Nephron (organoid): ENCODE measurements at regions not wholly inside any gene's neighbourhood (a gene's known extent, or its start where the extent isn't known, plus 50 kb on each side); places are given as distances from the start of the nearest gene placed in this dataset.

Source experiments
- H3K27ac Mint-ChIP-seq, 3 experiments: 2 replicates each; pipeline ENCODE4 v1.8.0; 2020; ENCODE audit warnings: mixed read lengths in 3 of 3, mild to moderate bottlenecking in 2 of 3, moderate library complexity in 1 of 3
- H3K27me3 Mint-ChIP-seq: 2 replicates; pipeline ENCODE4 v1.8.0; 2021; ENCODE audit warnings: low read depth, mild to moderate bottlenecking, moderate library complexity, mixed read lengths
- H3K36me3 Mint-ChIP-seq: 2 replicates; pipeline ENCODE4 v1.8.0; 2020; ENCODE audit warnings: low read depth, mixed read lengths
- H3K4me1 Mint-ChIP-seq: 2 replicates; pipeline ENCODE4 v1.8.0; 2020; ENCODE audit warnings: mixed read lengths
- H3K4me3 Mint-ChIP-seq, 3 experiments: 2 replicates each; pipeline ENCODE4 v1.8.0; 2020; ENCODE audit warnings: mild to moderate bottlenecking in 3 of 3, mixed read lengths in 3 of 3, moderate library complexity in 2 of 3
- H3K9me3 Mint-ChIP-seq: 2 replicates; pipeline ENCODE4 v1.8.0; 2020; ENCODE audit warnings: mixed read lengths
- TF ChIP-seq, protein P1 (sequence below), 3 experiments: fragments of 200-600 bp; sonication (generic); IDR thresholded peaks; one replicate each; pipeline ENCODE4 v1.5.0; 2021; ENCODE audit warnings: antibody characterized with exemption in 3 of 3; ENCODE audit not compliant: unreplicated experiment in 3 of 3

DNA sequence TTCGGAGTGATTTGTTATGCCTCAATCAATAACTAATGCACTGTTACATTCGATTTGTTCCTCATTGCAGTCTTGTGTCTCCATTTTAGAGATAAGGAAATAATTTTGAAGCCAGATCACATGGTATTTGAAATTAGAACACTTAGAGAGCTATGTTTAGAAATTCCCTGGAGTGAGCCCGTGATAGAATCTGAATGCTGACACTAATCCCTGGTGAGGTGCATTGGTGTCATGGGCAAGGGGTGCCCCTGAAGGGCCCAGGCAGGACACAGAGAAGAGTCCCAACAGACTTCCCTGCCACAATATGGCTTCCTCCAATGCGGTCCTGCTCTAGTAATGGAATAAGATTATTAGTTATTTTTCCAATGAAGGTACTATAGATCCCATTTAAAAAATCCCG is 223.0 kb downstream of the NR2F2 start:
- H3K36me3 Mint-ChIP-seq, result no peaks in the 10 kb centered on the region
- H3K9me3 Mint-ChIP-seq, result no peaks in the 10 kb centered on the region
- peaks cover 42% of the 10 kb centered on the region for H3K27me3 Mint-ChIP-seq
- H3K27ac Mint-ChIP-seq, result no peak overlapping the region
- TF ChIP-seq, protein P1, sequence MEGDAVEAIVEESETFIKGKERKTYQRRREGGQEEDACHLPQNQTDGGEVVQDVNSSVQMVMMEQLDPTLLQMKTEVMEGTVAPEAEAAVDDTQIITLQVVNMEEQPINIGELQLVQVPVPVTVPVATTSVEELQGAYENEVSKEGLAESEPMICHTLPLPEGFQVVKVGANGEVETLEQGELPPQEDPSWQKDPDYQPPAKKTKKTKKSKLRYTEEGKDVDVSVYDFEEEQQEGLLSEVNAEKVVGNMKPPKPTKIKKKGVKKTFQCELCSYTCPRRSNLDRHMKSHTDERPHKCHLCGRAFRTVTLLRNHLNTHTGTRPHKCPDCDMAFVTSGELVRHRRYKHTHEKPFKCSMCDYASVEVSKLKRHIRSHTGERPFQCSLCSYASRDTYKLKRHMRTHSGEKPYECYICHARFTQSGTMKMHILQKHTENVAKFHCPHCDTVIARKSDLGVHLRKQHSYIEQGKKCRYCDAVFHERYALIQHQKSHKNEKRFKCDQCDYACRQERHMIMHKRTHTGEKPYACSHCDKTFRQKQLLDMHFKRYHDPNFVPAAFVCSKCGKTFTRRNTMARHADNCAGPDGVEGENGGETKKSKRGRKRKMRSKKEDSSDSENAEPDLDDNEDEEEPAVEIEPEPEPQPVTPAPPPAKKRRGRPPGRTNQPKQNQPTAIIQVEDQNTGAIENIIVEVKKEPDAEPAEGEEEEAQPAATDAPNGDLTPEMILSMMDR (IDR thresholded peaks at IDR 0.05; ENCODE audit: unreplicated experiment in 3 of 3), result no peak
- no peak overlapping the region for H3K4me3 Mint-ChIP-seq
- H3K4me1 Mint-ChIP-seq, result peaks cover 9% of the 10 kb centered on the region

DNA sequence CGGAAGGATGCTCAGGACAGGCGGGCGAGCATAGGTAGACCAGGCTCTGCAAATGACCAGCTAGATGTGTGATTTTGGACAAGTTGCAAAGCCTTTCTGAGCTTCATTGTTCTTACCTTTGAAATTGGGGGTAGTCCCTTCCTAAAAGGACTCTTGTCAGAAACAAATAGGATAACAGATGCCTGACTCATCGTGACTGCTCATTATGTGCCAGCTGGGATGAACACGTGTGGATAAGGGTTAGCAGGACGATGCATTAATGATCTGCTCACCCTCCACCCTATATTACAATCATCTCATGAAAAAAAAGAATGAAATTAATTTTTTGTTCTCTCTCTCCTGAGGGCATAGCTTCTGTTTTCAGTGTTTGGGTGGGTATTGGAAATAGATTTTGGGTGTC is 223.4 kb downstream of the NR2F2 start:
- H3K4me3 Mint-ChIP-seq, result no peak overlapping the region
- no peaks in the 10 kb centered on the region for H3K36me3 Mint-ChIP-seq
- H3K27ac Mint-ChIP-seq, result no peak overlapping the region
- no peaks in the 10 kb centered on the region for H3K9me3 Mint-ChIP-seq
- TF ChIP-seq, protein P1 (IDR thresholded peaks at IDR 0.05; ENCODE audit: unreplicated experiment in 3 of 3), result no peak
- peaks cover 42% of the 10 kb centered on the region for H3K27me3 Mint-ChIP-seq
- peaks cover 4% of the 10 kb centered on the region for H3K4me1 Mint-ChIP-seq

DNA sequence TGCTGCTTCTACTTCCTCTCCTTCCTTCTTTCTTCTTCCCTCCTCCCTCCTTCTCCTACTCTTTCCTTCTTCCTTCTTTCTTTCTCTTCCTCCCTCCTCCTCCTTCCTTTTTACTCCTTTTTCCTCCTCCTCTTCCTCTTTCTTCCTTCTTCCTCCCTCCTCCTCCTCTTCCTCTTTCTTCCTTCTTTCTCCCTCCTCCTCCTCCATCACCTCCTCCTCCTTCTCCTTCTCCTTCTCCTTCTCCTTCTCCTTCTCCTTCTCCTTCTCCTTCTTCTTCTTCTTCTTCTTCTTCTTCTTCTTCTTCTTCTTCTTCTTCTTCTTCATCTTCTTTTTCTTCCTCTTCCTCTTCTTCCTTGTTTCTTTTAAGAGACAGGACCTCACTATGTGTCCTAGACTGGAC is 224.0 kb downstream of the NR2F2 start:
- no peak overlapping the region for H3K27ac Mint-ChIP-seq
- peaks cover 39% of the 10 kb centered on the region for H3K27me3 Mint-ChIP-seq

DNA sequence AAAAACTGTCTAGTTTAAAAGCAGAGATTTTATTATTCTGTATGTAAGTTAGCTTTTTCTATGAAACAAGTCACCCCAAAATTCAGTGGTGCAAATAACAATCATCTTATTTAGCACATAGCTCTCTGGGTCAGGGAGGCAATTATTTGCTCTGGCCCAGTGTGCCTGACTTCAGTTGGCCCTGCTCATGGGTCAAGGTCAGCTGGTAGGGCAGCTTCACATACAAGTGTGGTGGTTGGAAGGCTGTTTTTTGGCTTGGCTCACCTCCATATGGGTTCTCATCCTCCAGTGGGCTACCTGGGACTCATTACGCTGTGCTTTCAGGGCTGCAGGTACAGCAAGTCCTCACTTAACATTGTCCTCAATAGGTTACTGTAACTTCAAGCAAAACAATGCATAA is 228.6 kb downstream of the NR2F2 start:
- TF ChIP-seq, protein P1 (IDR thresholded peaks at IDR 0.05; ENCODE audit: unreplicated experiment in 3 of 3), result no peak
- peaks cover 8% of the 10 kb centered on the region for H3K9me3 Mint-ChIP-seq
- H3K27me3 Mint-ChIP-seq, result peaks cover 14% of the 10 kb centered on the region
- H3K4me3 Mint-ChIP-seq, result no peak overlapping the region
- peaks cover 4% of the 10 kb centered on the region for H3K36me3 Mint-ChIP-seq
- no peak overlapping the region for H3K27ac Mint-ChIP-seq
- no peaks in the 10 kb centered on the region for H3K4me1 Mint-ChIP-seq

More for the DNA sequence above, 224.0 kb downstream of the NR2F2 start:
- TF ChIP-seq, protein P1 (IDR thresholded peaks at IDR 0.05; ENCODE audit: unreplicated experiment in 3 of 3), result no peak
- H3K4me3 Mint-ChIP-seq, result no peak overlapping the region
- H3K9me3 Mint-ChIP-seq, result no peaks in the 10 kb centered on the region
- H3K4me1 Mint-ChIP-seq, result no peaks in the 10 kb centered on the region
- H3K36me3 Mint-ChIP-seq, result no peaks in the 10 kb centered on the region

DNA sequence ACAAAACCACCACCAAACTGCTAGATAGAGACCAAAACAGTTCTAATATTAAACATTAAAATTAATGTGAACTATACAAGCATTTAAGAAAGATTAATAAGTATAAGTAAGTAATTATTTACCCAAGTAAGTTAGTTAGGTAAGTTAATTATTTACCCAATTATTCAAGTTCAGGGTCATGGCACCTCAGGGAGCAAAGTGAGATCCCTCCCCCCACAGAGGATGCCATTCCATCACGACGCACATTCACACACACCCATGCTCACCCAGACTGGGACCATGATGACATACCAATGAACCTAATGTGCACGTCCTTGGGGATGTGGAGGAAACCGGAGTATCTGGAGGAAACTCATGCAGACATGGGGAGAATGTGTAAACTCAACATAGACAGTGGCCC is 229.1 kb downstream of the NR2F2 start:
- peaks cover 4% of the 10 kb centered on the region for H3K36me3 Mint-ChIP-seq
- H3K27ac Mint-ChIP-seq, result peak overlapping the region in 1 of 3 experiments; percentile 28
- no peak overlapping the region for H3K4me3 Mint-ChIP-seq
- H3K27me3 Mint-ChIP-seq, result peaks cover 11% of the 10 kb centered on the region
- H3K9me3 Mint-ChIP-seq, result peaks cover 12% of the 10 kb centered on the region
- TF ChIP-seq, protein P1 (IDR thresholded peaks at IDR 0.05; ENCODE audit: unreplicated experiment in 3 of 3), result no peak
- no peaks in the 10 kb centered on the region for H3K4me1 Mint-ChIP-seq

- Mint-ChIP-seq H3K9me3 (peaks cover 12% of the 10 kb centered on the region), H3K4me1 (no peaks in the 10 kb centered on the region), H3K27ac (no peak overlapping the region), H3K36me3 (peaks cover 4% of the 10 kb centered on the region), H3K4me3 (no peak overlapping the region), H3K27me3 (peaks cover 7% of the 10 kb centered on the region)
- TF ChIP-seq, protein P1 (IDR thresholded peaks at IDR 0.05; ENCODE audit: unreplicated experiment in 3 of 3), result no peak
These were observed 229.9 kb downstream of the NR2F2 start for GRCh38 chr15:96560246-96560895.
